ENCODE measurements at regions not wholly inside any gene's neighbourhood (a gene's known extent, or its start where the extent isn't known, plus 50 kb on each side); places are given as distances from the start of the nearest gene placed in this dataset.

DNA sequence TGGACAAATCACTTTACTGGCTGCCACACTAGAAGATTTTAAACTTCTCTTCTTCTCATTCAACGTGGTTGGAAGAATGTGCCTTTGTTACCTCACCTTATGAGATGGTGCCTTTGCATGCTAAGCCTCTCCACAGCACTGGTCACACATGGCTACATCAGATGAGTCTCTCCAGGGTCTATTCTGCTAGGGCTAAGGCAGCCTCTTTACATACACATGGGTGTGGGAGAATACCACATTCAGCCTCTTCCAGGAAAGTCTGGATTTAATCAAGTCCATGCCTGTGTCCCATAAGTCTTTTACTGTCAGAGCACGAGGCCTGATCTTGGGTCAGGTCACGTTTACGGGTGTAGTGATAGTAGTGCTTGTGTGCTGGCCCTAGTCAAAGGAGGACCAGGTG lies 701.5 kb downstream of the SORCS3 start:
- H3K9me3 ChIP-seq: no peaks in the 10 kb centered on the region
- no peaks in the 10 kb centered on the region for H3K36me3 ChIP-seq
- H3K27me3 ChIP-seq: no peaks in the 10 kb centered on the region
- no peak for DNase-seq
- no peak overlapping the region for H3K4me3 ChIP-seq (ENCODE audit: low read depth, low read length)
- TF ChIP-seq, protein P1, sequence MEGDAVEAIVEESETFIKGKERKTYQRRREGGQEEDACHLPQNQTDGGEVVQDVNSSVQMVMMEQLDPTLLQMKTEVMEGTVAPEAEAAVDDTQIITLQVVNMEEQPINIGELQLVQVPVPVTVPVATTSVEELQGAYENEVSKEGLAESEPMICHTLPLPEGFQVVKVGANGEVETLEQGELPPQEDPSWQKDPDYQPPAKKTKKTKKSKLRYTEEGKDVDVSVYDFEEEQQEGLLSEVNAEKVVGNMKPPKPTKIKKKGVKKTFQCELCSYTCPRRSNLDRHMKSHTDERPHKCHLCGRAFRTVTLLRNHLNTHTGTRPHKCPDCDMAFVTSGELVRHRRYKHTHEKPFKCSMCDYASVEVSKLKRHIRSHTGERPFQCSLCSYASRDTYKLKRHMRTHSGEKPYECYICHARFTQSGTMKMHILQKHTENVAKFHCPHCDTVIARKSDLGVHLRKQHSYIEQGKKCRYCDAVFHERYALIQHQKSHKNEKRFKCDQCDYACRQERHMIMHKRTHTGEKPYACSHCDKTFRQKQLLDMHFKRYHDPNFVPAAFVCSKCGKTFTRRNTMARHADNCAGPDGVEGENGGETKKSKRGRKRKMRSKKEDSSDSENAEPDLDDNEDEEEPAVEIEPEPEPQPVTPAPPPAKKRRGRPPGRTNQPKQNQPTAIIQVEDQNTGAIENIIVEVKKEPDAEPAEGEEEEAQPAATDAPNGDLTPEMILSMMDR (IDR thresholded peaks at IDR 0.05; ENCODE audit: low read depth, low read length): no peak
- H3K4me1 ChIP-seq: no peaks in the 10 kb centered on the region

DNA sequence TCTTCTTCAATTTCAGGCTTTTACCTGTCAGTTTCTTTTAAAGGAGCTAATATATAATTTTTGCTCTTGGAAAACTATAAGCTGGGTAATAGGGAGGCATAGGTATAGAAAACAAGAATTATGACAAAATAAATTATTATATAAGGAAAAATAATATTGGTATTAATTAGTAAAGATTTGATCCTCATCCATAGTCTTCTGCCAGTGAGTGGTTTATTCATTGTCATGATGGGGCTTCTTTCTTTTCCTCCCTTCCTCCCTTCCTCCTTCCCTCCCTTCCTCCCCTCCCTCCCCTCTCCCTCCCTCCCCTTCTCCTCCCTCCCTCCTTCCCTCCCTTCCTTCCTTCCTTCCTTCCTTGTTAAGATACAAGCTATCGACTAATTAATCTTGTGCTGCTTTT lies 698.6 kb downstream of the SORCS3 start:
- Histone ChIP-seq H3K9me3 (no peaks in the 10 kb centered on the region), H3K4me1 (no peaks in the 10 kb centered on the region), H3K4me3 (ENCODE audit: low read depth, low read length) (no peak overlapping the region), H3K36me3 (no peaks in the 10 kb centered on the region), H3K27me3 (no peaks in the 10 kb centered on the region)
- TF ChIP-seq, protein P1 (IDR thresholded peaks at IDR 0.05; ENCODE audit: low read depth, low read length): no peak
- no peak for DNase-seq

DNA sequence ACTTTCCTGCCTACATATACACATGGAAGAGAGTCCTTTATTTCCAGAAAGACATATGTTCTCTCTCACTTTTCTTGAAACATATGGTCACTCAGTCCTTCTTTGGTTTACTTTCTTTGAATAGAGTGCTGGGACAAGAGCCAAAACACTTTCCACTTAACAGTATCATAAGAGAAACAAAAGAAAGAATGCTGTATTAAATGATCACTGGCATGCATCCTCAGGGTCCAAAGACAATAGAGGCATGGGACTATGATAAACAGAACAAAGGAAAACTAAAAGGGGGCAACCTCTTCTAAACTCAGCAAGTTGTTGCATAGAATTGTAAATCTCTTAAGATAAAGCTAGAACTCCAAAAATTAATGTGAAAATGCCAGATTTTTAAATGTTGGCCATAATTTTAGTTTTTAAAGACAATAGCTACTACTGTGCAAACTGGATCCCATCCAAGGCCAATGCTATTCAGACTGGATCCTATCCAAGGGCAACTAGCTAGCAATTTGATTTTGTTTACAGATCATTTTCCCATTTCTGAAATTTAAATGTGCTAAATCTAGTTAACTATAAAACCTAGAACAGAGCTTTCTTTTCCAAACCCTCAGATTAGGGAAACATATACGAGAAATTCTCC lies 687.5 kb downstream of the SORCS3 start:
- Histone ChIP-seq H3K4me3 (ENCODE audit: low read depth, low read length) (no peak overlapping the region), H3K9me3 (no peaks in the 10 kb centered on the region), H3K4me1 (no peaks in the 10 kb centered on the region), H3K27me3 (no peaks in the 10 kb centered on the region), H3K36me3 (no peaks in the 10 kb centered on the region)
- DNase-seq: no peak
- TF ChIP-seq, protein P1 (IDR thresholded peaks at IDR 0.05; ENCODE audit: low read depth, low read length): no peak

Measured in BE2C (cell line).